GM21367 (cell line): ENCODE measurements at regions not wholly inside any gene's neighbourhood (a gene's known extent, or its start where the extent isn't known, plus 50 kb on each side); places are given as distances from the start of the nearest gene placed in this dataset.
"Not testable (repeated sequence)": the region's sequence is repeated elsewhere in the genome, so short reads cannot be mapped to it uniquely, and the experiment has no call there.

Experiments used
- ATAC-seq: cut with Tn5 transposase; IDR thresholded peaks from one replicate; pipeline ENCODE4 v1.9.1; 2021; ENCODE audit not compliant: unreplicated experiment

DNA sequence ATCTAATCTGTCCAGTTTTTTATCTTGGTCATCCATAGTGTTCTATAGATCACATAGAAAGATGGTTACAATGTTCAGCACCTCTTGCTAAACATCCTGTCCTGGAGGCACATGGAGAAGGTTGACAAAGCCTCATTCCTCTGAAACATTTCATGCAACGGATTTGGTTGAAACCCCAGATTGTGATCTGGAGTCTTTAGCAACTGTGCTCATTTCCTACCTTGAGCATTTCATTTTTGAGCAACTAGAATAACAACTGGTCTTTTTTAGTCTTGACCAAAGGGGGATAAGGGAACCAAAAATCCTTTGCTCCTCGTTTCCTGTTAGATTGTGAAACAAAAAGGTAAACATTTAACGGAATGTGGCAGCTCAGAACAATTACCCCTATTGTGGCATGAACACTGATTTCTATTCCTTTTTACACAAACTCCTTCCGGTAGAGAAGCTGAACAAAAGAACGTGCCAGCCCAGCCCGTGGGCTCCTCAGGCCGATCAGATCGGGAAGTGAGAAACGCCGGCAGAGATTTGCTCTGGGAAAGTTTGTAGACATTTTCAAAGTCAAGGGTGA, 94.7 kb upstream of the ERRFI1 start:
- no peak for ATAC-seq

DNA sequence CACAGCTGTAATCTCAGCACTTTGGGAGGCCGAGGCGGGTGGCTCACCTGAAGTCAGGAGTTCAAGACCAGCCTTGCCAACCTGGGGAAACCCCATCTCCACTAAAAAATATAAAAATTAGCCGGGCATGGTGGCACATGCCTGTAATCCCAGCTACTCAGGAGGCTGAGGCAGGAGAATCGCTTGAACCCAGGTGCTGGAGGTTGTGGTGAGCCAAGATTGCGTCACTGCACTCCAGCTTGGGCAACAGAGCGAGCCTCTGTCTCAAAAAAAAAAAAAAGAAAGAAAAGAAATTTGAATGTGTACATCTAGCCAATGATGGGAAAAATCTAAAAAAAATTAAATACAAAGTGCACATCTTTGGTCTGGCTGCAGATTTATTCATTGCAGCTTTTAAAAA, 92.6 kb upstream of the ERRFI1 start:
- ATAC-seq = not testable (repeated sequence)

DNA sequence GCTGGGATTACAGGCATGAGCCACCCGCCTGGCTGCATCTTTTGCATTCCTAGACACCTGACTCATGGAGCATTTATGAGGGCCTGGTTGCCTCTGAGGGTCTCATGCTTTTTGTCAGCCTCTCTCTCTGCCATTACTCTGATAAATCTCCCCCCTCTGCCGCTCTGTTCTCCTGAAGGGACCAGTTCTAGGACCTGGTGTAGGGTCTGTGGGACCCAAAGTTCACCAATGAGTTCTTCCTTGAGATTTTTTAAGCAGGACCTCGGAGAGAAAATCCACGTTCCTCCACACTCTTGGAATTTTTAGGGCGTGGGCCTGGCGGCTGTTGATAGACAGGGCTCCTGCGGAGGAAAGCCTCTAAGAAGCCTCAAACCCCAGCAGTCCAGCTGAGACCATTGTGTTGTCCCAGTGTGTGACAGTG, 91.9 kb upstream of the ERRFI1 start:
- ATAC-seq = no peak

DNA sequence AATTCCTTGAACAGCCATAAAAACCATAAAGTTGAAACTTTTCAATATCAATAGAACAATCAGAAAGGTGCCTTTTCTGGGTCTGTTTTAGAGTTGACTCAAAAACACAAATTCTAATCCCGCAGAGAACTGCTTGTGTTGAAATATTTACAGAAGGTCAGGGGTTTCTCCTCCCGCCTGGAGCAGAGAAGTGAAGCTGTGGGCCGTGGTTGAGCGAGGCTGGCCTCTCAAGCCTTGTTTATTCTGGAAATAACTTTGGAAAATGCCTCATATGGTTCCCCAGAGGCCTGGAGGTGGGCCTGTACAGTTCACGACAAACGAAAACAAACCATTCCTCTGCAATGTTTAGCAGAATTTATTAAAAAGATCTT, 90.8 kb upstream of the ERRFI1 start:
- ATAC-seq = no peak

DNA sequence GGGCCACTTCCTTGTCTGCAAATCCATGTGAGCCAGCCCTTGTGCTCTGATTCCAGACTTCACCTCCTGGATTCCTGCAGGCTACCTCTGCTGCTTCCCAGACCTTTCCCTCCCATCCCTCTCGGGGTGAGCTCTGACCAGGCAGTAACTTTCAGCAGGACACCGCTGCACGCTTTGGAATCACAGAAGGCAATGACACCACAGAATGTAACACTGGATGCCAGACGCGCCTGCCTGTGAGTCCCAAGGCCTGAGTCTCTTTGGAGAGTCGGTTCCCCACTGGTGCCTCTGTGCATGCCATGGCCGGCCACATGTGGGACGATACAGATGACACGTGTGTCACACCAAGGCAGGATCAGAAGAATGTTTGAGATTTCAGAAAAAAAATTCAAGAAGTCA, 89.7 kb upstream of the ERRFI1 start:
- ATAC-seq = no peak

DNA sequence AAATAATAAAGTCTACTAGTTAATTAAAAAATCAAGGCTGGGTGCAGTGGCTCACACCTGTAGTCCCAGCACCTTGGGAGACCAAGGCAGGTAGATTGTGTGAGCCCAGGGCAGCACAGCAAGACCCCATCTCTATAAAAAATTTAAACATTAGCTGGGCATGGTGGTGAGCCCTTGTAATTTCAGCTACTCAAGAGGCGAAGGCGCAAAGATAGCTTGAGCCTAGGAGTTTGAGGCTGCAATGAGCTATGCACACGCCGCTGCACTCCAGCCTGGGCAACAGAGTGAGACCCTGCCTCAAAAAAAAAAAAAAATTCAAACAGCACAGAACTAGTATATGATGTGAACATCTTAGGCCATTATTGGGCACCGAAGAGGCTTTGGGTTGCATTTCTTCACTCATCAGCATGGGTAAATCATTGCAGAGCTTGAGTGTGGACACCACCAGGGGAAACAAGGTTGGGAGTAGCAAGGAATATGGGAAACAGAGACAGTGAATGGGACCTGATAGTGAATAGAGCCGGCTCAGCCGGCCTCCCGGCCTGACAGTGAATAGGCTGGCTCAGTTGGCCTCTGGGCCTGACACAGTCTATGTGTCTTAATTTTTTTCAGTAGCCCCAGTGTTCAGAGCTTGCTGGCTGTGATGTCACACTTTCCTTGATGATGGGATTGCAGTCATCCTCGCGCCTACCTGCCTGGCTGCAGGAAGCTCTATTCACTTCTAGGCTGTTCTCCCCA, 89.1 kb upstream of the ERRFI1 start:
- no peak for ATAC-seq

DNA sequence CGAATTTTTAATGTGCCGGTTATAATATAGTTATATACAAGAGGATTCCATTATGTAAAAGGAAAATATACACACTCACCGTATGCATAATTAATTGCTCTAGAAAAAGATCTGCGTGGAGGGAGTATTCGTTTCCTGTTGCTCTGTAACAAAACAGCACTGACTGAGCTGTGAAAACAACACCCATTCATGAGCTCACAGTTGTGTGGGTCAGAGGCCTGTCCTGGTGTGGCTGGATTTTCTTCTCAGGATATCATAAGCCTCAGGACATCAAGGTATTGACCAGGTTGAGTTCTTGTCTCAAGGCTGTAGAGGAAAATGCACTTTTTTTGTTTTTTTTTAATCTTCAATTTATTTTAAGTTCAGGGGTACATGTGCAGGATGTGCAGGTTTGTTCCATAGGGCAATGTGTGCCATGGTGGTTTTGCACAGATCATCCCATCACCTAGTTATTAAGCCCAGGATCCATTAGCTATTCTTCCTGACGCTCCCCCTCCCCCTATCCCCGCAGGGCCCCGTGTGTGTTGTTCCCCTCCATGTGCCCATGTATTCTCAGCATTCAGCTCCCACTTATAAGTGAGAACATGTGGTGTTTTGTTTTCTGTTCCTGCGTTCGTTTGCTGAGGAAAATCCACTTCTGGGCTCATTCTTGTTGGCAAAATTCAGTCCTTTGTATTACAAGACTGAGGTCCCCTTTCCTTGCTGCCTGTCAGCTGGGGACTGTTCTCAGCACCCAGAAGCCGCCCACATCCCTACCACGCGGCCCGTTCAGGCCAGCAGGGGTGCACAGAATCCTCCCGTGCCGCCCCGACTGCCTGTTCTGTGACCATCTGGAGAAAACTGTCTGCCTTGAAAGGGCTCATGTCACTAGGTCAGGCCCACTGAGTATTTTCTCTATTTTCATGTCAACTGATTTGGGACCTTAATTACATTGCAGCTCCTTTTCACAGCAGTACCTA, 87.4 kb upstream of the ERRFI1 start:
- no peak for ATAC-seq

DNA sequence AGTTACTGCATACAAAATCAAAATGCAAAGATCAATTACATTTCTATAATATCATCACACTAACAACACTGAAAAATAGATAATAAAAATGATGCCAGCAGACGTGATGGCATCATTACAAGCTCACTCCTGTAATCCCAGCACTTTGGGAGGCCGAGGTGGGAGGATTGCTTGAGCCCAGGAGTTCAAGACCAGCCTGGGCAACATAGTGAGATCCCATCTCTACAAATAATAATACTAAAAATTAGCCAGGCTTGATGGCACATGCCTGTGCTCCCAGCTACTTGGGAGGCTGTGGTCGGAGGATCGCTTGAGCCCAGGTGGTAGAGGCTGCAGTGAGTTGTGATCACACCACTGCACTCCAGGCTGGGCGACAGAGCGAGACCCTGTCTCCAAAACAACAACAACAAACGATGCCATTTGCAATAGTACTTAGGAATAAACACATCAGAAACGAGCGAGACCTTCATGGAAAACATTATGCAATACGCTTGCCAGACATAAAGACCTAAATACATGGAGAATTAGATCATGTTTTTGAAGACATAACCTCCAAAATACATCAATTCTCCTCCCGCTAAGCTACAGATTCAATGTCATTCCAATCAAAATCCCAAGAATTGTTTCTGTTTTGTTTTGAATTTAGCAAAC, 86.6 kb upstream of the ERRFI1 start:
- no peak for ATAC-seq

DNA sequence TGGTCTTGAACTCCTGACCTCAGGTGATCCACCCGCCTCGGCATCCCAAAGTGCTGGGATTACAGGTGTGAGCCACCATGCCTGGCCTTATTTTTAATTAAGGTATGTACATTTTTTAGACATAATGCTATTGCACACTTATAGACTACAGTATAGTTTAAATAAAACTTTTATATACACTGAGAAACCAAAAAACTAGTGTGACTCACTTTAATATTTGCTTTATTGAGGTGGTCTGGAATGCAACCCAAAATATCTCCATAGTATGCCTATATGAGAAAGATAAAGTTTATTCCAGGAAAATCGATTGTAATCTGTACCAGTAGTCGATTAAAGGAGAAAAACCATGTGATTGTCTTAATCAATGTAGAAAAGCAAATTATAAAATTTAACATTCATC, 85.5 kb upstream of the ERRFI1 start:
- no peak for ATAC-seq

DNA sequence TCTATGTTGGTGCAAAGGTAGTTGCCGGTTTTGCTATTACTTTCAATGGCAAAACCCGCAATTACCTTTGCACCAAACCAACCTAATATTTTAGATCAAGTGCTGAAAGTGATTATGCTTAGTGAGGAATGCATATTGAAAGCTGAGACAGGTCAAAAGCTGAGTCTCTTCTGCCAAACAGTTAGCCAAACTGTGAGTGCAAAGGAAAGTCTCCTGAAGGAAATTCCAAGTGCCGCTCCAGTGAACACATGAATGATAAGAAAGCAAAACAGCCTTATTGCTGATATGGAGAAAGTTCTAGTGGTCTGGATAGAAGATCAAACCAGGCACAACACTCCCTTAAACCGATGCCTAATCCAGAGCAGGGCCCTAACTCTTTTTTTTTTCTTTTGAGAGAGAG, 83.1 kb upstream of the ERRFI1 start:
- ATAC-seq = no peak

DNA sequence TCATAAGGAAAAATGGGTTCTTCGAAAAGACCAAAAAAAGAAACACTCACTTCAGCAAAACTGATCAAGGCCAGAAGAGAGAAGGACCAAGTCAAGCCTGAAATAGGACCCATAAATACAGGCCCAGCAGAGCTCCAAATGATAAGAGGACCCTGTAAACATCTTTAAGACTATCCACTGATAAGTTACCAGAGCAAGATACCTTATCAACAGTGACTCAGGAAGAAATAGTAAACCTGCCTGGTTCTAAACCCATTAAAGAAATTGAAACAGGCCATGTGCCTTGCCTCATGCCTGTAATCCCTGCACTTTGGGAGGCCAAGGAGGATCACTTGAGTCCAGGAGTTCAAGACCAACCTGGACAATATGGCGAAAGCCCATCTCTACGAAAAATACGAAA, 81.8 kb upstream of the ERRFI1 start:
- ATAC-seq = no peak

DNA sequence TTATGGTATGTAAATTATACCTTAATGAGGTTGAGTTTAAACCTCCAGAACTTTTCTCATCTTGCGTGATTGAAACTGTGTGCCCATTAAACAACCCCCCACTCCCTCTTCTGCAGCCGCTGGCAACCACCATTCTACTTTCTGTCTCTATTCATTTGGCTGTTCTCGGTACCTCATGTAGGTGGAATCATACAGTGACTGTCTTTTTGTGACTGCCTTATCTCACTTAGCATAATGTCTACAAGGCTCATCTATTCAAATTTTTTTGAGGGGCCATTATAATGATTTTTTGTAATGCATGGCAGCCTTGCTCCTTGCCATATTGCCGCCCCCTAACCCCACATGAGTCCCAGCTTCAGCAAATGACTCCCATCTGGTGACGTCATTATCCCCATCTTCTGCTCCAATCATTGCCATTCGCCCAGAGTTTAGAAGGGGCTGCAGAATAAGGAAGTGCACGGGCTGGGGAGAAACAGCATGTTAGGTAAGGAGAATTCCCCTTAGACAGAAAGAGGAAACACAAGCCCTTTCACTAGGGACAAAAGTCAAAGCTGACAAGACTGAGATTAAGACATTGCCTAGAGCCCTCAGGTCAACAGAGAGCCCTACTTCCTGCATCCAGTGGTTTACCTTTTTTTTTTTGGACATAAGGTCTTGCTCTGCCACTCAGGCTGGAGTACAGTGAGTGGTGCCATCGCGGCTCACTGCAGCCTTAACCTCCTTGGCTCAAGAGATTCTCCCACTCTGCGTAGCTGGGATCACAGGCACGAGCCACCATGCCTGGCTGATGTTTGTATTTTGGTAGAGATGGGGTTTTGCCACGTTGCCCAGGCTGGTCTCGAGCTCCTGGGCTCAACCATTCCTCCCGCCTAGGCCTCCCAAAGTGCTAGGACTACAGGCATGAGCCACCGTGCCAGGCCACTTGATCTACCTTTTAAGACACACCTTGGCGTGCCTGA, 78.4 kb upstream of the ERRFI1 start:
- no peak for ATAC-seq

DNA sequence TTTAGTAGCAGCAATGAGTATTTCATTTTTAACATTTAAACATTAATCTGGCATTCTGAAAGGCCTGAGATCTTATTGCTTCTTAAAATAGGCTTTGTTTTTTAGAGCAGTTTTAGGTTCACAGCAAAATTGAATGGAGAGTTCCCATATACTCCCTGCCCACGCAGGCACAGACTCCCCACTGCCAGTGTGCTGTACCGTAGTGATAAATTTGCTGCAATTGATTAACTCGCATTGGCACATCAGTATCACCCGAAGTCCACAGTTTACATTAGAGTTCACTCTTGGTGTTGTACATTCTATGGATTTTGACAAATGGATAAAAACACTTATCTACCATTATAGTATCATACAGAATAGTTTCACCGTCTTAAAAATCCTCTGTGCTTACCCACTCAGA, 71.8 kb upstream of the ERRFI1 start:
- ATAC-seq = no peak

DNA sequence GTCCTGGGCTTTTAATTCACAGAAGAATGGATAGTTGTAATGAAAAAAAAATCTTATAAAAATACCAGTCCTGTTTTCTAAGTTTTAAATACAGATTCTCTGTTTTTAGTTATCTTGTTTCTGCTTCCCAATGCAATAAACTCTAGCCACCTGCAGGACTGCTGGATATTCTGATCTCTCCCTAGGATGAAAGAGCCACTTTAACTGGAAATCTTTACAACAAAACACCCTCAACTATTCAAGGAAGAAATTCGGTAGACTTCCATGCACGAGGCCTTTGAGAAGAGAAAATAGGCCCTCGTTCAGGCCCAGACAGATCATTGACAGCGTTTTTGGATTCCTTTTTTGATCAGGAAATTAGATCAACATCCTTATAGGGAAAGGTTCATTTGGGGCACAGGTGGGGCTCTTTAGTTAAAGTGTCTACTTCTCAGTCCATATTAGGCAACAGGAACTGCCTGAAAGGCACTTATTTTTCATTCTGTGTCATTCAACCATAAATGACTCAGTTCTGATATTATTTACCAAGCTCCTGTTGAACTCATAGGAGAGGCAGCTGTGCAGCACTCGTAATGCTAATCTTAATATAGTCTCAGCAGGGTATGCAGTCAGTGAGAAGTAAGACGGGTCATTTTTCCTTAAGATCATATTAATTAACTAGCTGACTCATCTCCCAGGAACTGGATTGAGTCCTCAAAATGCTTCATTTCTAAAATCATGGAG, 71.1 kb upstream of the ERRFI1 start:
- peak; percentile 74 for ATAC-seq

DNA sequence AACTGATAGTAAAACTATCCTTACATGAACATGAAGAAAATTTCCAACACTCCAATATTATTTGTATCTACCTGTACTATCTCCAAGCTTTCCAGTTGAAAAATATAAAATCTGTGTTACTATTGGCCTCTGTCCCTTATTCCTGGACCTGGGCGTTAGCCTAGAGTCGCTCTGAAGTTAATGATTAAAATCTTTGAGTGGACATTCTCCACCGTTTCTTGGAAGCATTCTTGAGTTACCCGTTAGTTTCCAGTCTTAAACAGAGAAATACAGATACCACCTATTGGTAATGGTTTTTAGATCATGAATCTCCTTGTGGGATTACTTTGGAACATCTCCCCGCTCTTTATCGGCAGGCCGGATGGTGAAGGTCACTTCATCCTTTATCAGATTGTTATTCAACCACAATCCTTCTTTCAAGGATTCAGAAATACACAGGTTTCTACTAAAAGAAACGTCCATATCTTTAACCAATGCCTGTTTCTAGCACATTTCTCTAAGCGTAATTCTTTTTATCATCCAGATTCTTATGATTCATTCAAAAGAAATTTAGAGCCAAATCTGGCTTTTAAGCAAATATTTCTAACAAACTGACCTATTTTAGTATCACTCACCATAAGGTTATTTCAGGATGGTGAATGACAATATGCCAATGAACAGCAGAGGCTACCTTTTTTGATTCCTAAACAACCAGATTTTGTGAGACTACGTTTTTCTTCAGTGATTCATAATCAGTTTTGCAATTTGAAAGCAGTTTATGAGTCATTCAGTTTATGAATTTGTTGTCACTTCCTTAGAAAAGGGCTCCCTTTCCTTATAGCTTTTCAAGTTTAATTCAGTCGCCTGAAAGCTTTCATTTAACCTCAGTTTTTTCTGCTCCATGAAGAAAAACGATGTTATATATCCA, 70.2 kb upstream of the ERRFI1 start:
- no peak for ATAC-seq

DNA sequence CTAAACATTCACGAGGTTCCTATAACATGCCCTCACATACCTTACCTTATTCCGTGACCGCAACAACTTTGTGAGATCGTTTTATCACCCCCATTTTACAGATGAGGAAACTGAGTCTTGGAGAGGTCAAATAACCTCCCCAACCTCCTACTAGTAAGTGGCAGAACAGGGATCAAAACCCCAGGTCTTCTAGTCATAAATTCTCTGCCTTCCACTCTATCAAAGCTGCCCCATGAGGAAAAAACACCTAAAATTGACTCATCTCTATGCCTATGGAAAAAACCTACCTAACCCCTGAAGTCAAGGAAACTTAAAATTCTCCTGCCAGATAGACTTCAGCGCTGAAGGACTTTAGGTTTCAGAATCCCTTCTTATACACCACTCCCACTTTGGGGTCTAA, 69.5 kb upstream of the ERRFI1 start:
- no peak for ATAC-seq

DNA sequence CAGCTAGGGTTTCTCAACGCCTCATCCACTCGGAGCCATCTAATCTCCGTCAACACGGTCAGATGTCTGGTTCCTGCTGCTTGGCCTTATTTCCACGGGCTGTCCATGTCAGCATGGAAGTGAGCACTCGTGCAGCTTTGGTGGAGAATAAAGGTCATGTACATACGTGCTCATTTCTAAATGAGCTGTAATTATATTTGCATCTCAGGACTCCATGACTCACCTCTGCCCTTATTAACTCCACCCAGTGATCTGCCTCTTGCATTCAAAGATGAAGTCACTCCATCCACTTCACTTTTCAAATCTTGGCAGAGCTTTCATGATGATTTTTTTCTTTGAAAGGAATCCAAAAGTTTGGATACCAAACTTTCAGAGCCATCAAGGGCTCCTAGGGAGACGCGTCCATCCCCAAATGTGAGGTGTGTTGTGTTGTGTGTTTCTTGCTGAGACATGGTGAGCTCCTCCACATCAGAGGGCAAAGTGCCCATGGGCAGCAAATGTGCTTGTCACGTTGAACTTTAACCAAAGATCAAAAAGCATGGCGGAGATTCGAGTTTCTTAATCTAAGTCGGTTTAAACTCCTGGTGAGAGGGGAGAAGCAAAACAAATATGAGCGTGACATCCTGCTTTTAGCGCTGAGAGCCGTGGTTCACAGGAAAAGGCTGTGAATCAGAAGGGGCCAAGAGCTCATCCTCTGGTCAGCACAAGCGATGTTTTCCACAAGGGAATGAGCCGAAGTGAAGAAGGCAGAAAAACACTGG, 68.6 kb upstream of the ERRFI1 start:
- ATAC-seq = no peak
